ENCODE measurements at regions not wholly inside any gene's neighbourhood (a gene's known extent, or its start where the extent isn't known, plus 50 kb on each side); places are given as distances from the start of the nearest gene placed in this dataset.

DNA sequence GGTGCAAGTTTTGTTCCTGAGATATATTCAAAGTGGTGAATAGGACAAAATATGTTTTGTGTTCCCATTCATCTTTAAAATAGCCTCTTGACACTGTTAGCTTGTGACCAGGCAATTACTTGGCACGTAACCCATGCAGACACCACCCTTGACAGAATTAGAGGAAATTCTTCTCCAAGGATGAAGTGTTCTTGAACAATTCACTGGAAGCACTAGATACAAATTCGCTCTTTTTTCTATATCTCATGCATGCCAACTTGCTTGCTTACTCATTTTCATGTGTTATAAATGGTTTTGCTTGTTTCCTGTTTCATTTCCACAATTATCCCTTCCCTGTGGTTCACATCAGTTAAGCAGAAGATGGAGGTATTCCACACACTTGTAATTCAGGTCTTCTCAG is 105.2 kb upstream of the MAN1A1 start:
- no peaks in the 10 kb centered on the region for H3K27me3 Mint-ChIP-seq (ENCODE audit: low read depth)
- H3K27ac Mint-ChIP-seq, result no peak overlapping the region
- H3K27ac ChIP-seq (ENCODE audit: insufficient read length, low read depth, low read length), result no peak overlapping the region

More for the DNA sequence above, 105.2 kb upstream of the MAN1A1 start:
- Histone ChIP-seq H3K27me3 (ENCODE audit: insufficient read depth, low read length) (no peaks in the 10 kb centered on the region), H3K56ac (ENCODE audit: insufficient read length, low read depth, low read length) (no peak overlapping the region), H3K79me2 (ENCODE audit: insufficient read depth, low read length) (no peaks in the 10 kb centered on the region), H2BK5ac (ENCODE audit: insufficient read length, low read length) (no peak overlapping the region), H4K20me1 (ENCODE audit: control insufficient read depth, insufficient read depth, insufficient read length) (no peaks in the 10 kb centered on the region), H2BK15ac (ENCODE audit: low read depth, low read length) (no peak overlapping the region), H3K79me1 (ENCODE audit: insufficient read depth, low read depth, low read length, poor library complexity, severe bottlenecking) (no peaks in the 10 kb centered on the region), H3K23me2 (ENCODE audit: insufficient read length, low read depth, low read length, poor library complexity, severe bottlenecking) (no peaks in the 10 kb centered on the region), H3K9ac (ENCODE audit: extremely low read depth, insufficient read length, low read length) (no peak overlapping the region), H3K4me1 (ENCODE audit: insufficient read depth, low read length) (no peaks in the 10 kb centered on the region), H2BK120ac (ENCODE audit: low read depth, low read length, poor library complexity, severe bottlenecking) (no peak overlapping the region), H2BK20ac (ENCODE audit: low read depth, low read length, poor library complexity, severe bottlenecking) (no peak overlapping the region), H3K18ac (ENCODE audit: insufficient read length, low read depth, low read length) (no peak overlapping the region), H3K9me3 (ENCODE audit: control insufficient read depth, low read depth, low read length) (no peaks in the 10 kb centered on the region), H3K4ac (ENCODE audit: low read depth, low read length) (no peak overlapping the region), H3K14ac (ENCODE audit: insufficient read depth, low read length) (no peak overlapping the region), H2AFZ (ENCODE audit: low read length) (no peak overlapping the region), H4K8ac (replicated peaks; ENCODE audit: insufficient read length, low read depth, low read length) (no peak overlapping the region), H3T11ph (ENCODE audit: low read length) (no peak overlapping the region), H4K91ac (ENCODE audit: insufficient read length, low read depth, low read length) (no peak overlapping the region), H4K5ac (ENCODE audit: insufficient read length, low read depth, low read length) (no peak overlapping the region), H2AK5ac (ENCODE audit: insufficient read length, low read length) (no peak overlapping the region), H3K4me2 (ENCODE audit: insufficient read depth, insufficient read length, low read length) (no peak overlapping the region), H3K23ac (ENCODE audit: insufficient read length, low read depth, low read length) (no peak overlapping the region), H2BK12ac (ENCODE audit: insufficient read length, low read depth, low read length) (no peak overlapping the region)
- Mint-ChIP-seq H3K4me1 (no peaks in the 10 kb centered on the region), H3K9me3 (no peaks in the 10 kb centered on the region), H3K36me3 (ENCODE audit: insufficient read depth in 1 of 3, low read depth in 3 of 3) (no peaks in the 10 kb centered on the region), H3K4me3 (no peak overlapping the region)
- no peak for TF ChIP-seq CTCF (conservative IDR thresholded peaks at IDR 0.05)
- no CpG with 5 or more reads among the region's 2 CpGs for WGBS (ENCODE audit: extremely low coverage, insufficient read length, low lambda C conversion rate)
- DNase-seq, result no peak

Data from H9 (cell line).